ENCODE measurements at regions not wholly inside any gene's neighbourhood (a gene's known extent, or its start where the extent isn't known, plus 50 kb on each side); places are given as distances from the start of the nearest gene placed in this dataset.

- no peak for DNase-seq (ENCODE audit: low read depth in 2 of 2, low spot score in 1 of 2)
Observed at GRCh38 chr11:115556984-115557383, 52.8 kb upstream of the CADM1 start.

DNA sequence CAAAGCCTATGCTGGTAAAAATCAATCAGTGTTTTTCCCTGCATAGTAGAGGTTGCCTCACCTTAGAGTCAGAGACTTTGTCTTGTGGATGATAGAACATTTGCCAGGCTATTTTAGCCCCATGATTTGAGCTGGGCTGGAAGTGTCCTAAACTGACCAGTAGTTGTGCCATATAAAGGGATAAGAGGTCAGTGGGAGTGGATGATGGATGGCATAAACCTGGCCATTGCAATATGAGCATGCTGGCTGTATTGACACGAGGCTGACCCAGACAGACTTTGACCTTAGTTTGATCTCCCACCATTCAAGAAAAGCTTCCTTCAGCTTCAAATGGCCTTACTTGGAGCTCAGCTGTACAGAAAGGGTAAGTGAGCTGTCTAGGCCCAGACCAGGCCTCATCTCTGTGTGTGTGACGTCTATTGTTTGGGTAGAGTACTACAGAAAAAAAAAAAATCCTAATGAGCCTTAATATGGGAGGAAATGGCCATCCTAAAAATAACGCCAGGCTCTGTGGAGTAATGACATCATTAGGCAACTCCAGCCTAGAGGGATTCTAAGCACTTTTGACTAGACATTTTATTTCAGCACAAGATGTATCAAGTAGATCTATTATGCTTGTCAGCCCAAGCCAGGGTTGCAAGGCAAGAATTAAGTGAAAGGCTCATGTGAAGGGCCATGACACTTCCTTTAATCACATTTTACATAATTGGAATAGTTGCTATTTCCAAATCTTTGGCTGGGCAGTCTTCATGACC lies 51.3 kb upstream of the CADM1 start:
- no peak for DNase-seq (ENCODE audit: low read depth in 2 of 2, low spot score in 1 of 2)
